Lung microvascular endothelial cell (primary cell): ENCODE measurements at regions not wholly inside any gene's neighbourhood (a gene's known extent, or its start where the extent isn't known, plus 50 kb on each side); places are given as distances from the start of the nearest gene placed in this dataset.

Experiments used
- DNase-seq, 2 donors: peaks; one replicate each; pipeline versions ENCODE4 v3.0.0 to v3.0.0-alpha.2; 2010; ENCODE audit warnings: low read depth in 2 of 2

DNA sequence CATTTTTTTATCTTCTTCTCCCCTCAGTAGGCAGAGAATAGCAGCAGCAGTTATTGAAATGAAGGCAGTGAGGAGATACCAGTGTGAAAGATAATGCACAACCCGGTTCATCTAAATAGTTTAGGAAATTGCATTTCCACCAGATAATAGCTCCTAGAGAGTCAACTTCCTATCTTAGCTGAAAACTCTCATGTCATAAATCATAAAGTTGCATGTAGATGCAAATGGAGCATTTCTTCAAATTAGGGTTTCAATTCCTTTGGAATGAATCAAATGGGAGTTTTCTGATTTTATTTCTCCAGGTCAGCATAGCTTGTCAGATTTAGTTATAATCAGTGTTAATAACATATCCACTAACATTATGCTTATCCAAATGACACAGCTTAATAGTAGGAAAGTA is 335.3 kb downstream of the CNTNAP4 start:
- no peak for DNase-seq

DNA sequence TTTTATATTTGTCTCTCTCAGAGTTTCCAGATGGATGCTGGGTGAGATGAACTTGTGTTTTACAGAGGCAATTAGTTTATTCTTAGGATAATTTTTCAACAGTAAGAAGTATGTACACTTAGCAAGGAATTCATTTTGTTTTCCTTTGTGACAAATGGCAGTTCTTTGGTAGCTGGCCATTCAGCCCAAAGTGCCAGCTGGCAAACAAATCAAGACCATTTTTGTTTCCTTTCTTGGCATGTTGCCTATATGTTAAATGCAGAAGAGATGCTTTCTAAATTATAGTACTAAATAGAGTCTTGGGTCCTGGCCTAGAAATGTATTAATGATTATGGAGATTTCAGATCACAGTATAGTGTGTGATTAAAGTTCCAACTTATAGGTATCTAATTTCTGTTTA is 337.1 kb downstream of the CNTNAP4 start:
- no peak for DNase-seq

DNA sequence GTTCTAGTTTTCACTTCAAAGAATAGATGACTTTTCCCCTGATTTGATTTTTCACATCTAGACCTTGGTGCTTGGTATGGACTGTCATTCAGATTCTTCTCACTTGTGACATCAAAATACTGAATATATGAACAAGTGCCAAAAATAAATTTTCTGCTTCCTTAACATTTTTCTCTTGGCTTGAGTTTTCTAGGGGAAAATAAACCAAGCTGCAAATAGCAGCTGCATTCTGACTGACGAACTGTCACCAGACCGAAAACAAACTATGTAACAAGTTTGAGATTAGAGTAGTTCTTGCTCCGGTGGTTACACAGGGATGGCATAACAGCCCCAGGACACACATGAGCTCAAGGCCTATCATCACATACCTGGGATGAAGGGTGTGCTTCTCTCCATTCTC is 345.7 kb downstream of the CNTNAP4 start:
- no peak for DNase-seq

DNA sequence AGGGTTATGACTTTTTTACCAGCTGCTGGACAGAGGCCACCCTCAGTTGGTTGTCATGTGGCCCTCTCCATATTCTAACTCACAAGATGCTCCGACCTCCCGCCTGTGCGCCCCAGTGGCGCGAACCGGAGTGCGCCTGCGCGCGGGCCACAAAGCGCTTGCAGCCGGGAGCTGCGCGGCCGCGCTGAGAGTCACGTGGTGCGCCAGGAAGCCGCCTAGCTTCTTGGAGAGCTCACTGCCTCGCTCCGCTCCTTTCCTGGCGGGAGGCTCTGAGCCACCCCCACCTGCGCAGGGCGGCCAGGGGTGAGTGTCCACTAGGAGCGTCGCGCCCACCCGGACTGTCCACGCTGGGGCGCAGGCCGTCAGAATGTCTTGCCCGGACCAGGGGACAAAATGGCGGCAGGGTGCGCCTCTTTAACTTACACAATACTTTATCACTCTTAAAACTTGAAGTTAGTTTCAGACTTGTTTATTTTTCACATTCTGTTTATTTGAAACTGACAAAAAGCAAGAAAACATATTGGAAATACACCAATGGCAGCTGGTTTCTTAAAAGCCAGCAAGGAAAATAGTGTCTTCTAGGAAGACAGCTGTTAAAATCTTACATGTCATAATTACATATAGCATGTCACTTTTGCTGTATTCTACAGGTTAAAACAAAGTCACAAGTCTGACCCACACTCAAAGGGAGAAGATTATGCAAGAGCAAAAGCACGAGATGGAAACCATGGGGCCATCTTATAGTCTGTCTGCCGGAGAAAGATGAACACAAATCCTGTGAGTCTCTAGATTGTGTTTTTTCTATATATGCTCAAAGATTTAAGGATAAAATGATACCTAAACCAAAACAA is 357.9 kb downstream of the CNTNAP4 start:
- DNase-seq: no peak

- peak in 1 of 2 donors; percentile 15 for DNase-seq
These were observed 362.6 kb downstream of the CNTNAP4 start for GRCh38 chr16:76639685-76640289.

GRCh38 chr16:76650582-76650981 is 373.4 kb downstream of the CNTNAP4 start:
- DNase-seq: no peak

DNA sequence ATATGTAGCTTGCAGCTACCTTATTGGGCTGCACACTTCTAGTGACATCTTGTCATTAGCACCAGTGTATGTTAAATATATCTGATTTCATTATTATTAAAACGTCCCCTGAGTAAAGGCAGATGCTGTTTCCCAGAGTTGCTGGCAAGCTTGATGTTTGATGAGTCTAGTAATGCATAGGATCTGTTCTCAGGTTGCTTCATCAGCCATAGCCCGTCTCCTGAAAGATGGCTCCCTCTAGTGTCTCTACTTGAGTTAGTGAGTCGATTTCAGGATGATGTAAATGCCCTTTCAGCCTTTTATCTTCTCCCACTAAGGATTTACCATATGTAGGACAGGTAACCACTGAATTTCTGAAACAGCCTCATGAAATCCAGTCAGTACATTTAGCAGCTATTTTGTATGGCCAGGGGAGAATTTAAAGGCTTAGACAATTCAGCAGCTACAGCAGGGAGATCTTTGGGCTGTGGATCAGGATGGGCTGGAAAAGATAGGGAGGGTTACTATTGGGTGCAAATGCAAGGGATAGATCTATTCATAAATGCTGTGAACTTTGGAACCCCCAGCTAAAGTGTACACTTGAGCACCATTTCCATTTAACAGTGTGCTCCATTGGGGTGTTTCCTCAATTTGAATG is 376.3 kb downstream of the CNTNAP4 start:
- DNase-seq: peak; percentile 13 to 51

DNA sequence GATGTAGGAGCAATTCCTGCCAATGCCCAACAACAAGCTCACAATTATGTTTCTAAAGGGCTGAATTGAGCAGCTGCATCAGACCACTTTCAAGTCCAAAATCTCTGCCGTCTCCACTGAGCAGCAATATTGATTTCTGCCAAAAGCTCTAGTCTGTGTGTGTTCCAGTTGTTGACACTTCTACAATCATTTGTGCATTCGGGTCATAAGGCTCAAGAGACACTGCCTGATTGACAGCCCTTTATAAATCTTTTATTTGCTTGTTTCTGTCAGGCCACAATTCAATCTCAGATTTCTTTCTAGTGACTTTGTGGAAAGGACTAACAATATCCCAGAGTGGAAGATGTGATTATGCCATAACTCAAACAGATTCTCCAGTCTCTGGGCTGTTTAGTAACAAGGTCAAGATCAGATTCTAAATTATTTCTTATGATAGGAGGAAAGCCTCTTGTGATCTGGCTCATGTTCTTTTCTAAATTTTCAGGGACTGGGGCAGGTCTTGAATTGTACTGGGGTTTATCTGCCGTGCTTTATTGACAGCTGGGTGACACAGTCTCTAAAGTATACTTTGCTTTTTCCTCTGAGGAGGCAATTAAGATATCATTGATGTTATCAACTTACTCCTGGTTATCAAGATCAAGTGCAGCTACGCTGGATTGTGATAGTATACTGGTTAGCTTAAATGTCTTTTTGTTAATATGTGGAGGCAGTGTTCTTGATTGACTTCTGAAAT is 377.1 kb downstream of the CNTNAP4 start:
- DNase-seq: no peak

DNA sequence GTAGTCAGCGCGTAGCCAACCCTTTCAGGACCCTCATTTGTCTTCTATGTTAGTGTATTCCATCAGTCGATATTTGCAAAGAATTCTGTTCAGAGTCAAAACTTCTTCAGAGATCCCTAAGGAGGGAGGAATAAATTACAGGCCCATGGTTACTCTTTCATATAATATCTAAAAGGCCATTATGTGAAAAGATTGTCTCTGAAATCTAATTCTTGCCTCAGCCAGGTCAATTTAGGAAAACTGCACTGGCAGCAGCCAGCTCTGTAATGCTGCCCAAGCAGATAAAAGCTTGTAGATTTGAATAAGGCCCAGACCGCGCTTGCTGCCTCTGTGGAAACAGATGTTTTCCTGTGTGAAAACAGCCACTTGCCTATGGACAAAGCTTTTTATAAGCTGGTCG is 379.8 kb downstream of the CNTNAP4 start:
- DNase-seq: no peak

GRCh38 chr16:76661691-76662235 is 384.6 kb downstream of the CNTNAP4 start:
- no peak for DNase-seq

GRCh38 chr16:76665571-76666275 is 388.5 kb downstream of the CNTNAP4 start:
- DNase-seq: no peak

- no peak for DNase-seq
These were observed 391.1 kb downstream of the CNTNAP4 start for GRCh38 chr16:76668207-76668725.

GRCh38 chr16:76669288-76669687 is 392.1 kb downstream of the CNTNAP4 start:
- no peak for DNase-seq

DNA sequence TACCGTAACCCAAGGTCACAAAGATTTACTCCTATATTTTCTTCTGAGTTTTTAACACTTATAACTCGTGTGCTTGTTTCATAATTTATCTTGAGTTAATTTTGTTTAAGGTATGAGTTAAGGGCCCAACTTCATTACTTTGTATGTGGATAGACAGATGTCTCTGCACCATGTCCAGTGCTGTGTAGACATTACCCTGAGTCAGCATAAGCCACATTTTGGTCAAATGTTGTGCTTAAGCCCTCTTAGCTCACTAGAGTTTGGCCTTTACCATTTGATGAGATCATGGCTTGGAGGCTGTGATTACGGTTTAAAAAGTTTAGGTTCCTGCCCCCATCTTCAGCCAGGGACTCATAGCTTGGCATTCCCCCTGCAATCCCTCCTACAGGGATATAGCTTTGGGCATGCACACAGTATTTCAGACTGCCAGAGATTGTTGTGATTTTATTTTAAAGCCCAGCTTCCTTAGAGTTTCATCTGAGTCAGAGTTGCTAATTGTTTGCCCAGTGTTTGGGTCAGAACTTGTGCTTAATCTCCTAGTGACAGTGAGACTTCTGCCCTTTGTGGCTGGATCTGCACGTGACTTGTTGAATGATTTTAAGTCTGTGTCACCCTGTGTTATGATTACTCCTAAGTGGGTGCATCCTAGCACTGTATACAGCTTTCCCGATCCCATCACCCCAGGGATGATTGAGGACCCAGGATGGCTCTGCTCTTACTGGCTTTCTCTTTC is 393.1 kb downstream of the CNTNAP4 start:
- no peak for DNase-seq

DNA sequence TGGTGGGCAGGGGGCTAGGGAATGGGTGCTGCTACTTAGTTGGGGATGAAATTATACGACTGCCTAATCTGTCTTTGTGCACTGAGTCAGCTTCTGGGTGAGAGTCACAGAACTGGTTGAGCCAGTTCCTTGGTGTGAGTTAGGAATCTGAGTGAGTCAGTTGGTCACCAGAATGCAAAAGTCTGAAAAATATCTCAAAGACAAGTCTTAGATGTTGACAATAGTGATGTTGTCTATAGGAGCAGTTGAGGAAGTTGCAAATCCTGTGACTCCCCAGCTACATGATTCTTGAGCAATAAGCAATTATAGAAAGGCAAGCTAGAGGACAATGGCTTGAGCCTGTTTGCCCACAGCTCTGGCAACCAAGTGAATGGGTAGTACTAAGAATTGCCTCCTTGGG is 399.2 kb downstream of the CNTNAP4 start:
- no peak for DNase-seq

GRCh38 chr16:76681296-76681695 is 404.1 kb downstream of the CNTNAP4 start:
- no peak for DNase-seq

DNA sequence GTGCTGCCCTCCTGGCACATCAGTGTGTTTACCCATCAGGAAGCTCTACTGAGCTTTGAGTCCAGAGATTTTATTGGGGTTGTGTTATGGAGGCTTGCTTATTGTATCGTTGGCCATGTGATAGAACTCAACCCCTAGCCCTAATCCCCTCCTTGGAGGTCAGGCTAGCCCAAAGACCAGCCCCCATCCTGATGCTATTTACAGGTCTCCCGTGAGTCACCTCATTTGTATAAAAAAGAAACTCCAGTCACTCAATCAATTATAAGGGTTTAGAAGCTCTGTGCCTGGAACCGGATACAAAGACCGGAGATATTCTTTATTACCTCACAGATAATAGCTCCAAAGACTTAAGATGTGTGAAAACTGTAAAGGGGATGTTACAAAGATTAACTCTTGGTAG is 405.9 kb downstream of the CNTNAP4 start:
- no peak for DNase-seq

DNA sequence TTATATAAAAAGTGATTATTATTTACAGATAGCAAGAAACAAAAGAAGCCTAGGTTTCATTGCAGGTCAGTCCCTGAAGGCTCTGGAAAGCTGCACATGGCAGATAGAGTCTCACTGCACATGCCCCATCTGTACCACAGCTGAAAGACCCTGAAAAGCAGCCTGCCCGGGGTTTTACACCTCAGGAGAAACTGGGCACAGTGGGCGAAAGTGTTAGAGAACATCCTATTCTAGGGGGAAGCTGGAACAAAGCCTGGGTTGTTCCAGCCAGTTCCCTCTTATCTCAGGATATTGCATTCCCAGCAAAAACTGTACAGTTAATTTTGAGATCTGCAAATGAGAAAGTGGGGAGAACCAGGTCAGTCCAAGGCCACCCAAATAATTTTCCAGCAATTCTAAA is 419.7 kb downstream of the CNTNAP4 start:
- no peak for DNase-seq

GRCh38 chr16:76705892-76706291 is 428.7 kb downstream of the CNTNAP4 start:
- DNase-seq: no peak

DNA sequence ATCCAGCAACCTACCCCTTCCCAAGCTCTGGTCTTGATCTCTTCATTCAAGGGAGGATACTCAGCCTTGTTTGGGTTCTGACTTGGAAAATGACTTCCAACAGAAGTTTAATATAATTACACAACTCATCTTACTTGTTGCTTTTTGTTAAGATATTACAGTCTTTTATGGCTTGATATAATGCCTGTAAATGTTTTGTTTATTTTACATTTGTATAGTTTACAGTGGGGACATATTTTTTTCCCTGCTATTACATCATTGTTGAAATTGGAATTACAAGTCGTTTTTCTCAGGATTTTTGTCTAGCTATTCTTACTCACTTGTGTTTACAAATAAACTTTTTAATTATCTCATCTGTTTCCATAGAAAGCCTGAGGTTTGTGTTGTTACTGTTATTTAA is 436.0 kb downstream of the CNTNAP4 start:
- no peak for DNase-seq
